SK-N-SH (cell line): ENCODE measurements at regions not wholly inside any gene's neighbourhood (a gene's known extent, or its start where the extent isn't known, plus 50 kb on each side); places are given as distances from the start of the nearest gene placed in this dataset.

ENCODE experiments used
- CTCF ChIA-PET: fragments of 300-600, 350-600 bp; formaldehyde crosslinking; extraction: SDS; loops from one replicate; lab custom pipeline; 2021; lab: Yijun Ruan, JAX
- POLR2A ChIA-PET: fragments of 350-600 bp; sonication (Branson Sonifier 250); formaldehyde crosslinking; extraction: SDS; loops from one replicate; lab custom pipeline; 2020; ENCODE audit warnings: antibody characterized with exemption, inconsistent platforms; lab: Yijun Ruan, JAX
- DNase-seq: peaks from one replicate; pipeline ENCODE4 v3.0.0; 2012
- H2AFZ ChIP-seq: fragments of 200-600 bp; sonication (generic); 2 replicates; pipeline ENCODE4 v1.8.1; 2016; ENCODE audit warnings: antibody characterized with exemption, mild to moderate bottlenecking, low read depth
- H3F3A ChIP-seq: fragments of 200-600 bp; sonication (generic); replicated peaks from 2 replicates; pipeline ENCODE3; 2016; ENCODE audit warnings: antibody characterized with exemption, mild to moderate bottlenecking; ENCODE audit not compliant: insufficient read depth
- H3K27ac ChIP-seq, 2 experiments: fragments of 200-500 bp in 1 of 2; fragments of 200-600 bp in 1 of 2; sonication (Bioruptor generic) in 1 of 2; sonication (generic), shearing (Covaris generic) in 1 of 2; 2 replicates each; pipeline versions ENCODE4 v1.5.1 to v1.6.1; 2014 to 2016; ENCODE audit warnings: low read depth in 2 of 2, inconsistent platforms in 1 of 2, low read length in 1 of 2, mild to moderate bottlenecking in 1 of 2, mixed read lengths in 1 of 2
- H3K27me3 ChIP-seq: fragments of 200-600 bp; sonication (generic), shearing (Covaris generic); 2 replicates; pipeline ENCODE4 v1.6.1; 2016; ENCODE audit warnings: mixed run types; ENCODE audit not compliant: insufficient read depth
- H3K36me3 ChIP-seq, 2 experiments: fragments of 200-500 bp in 1 of 2; fragments of 200-600 bp in 1 of 2; sonication (Bioruptor generic) in 1 of 2; sonication (generic) in 1 of 2; replicated peaks in 1 of 2; 2 replicates each; pipeline versions ENCODE3 to v1.5.1; 2014 to 2016; ENCODE audit warnings: low read length in 1 of 2, mild to moderate bottlenecking in 1 of 2; ENCODE audit not compliant: insufficient read depth in 2 of 2, control insufficient read depth in 1 of 2
- H3K4me1 ChIP-seq, 2 experiments: fragments of 200-500 bp in 1 of 2; fragments of 200-600 bp in 1 of 2; sonication (Bioruptor generic) in 1 of 2; sonication (generic), shearing (Covaris generic) in 1 of 2; 2 replicates each; pipeline versions ENCODE4 v1.5.1 to v1.6.1; 2014 to 2016; ENCODE audit warnings: low read depth in 1 of 2, low read length in 1 of 2, mixed run types in 1 of 2; ENCODE audit not compliant: insufficient read depth in 2 of 2, control insufficient read depth in 1 of 2
- H3K4me2 ChIP-seq: fragments of 200-600 bp; sonication (generic), shearing (Covaris generic); 2 replicates; pipeline ENCODE4 v1.6.1; 2017; ENCODE audit warnings: mixed run types
- H3K4me3 ChIP-seq, 2 experiments: fragments of 200-500 bp in 1 of 2; fragments of 200-600 bp in 1 of 2; sonication (Bioruptor generic) in 1 of 2; sonication (generic), shearing (Covaris generic) in 1 of 2; 2 replicates each; pipeline versions ENCODE4 v1.5.1 to v1.8.1; 2014 to 2016; ENCODE audit warnings: low read depth in 2 of 2, inconsistent platforms in 1 of 2, low read length in 1 of 2, mild to moderate bottlenecking in 1 of 2, mixed read lengths in 1 of 2, moderate library complexity in 1 of 2
- H3K79me2 ChIP-seq: fragments of 200-600 bp; sonication (generic); 2 replicates; pipeline ENCODE4 v1.8.1; 2017; ENCODE audit warnings: mild to moderate bottlenecking; ENCODE audit not compliant: insufficient read depth
- H3K9ac ChIP-seq: fragments of 200-600 bp; sonication (generic); 2 replicates; pipeline ENCODE4 v1.6.1; 2017; ENCODE audit warnings: mixed run types
- H3K9me2 ChIP-seq: fragments of 200-600 bp; sonication (generic); 2 replicates; pipeline ENCODE4 v1.6.1; 2017; ENCODE audit warnings: mixed run types
- H3K9me3 ChIP-seq: fragments of 200-600 bp; sonication (generic); 2 replicates; pipeline ENCODE4 v1.6.1; 2017; ENCODE audit warnings: mixed run types, mild to moderate bottlenecking, moderate library complexity
- H4K20me1 ChIP-seq: fragments of 200-600 bp; sonication (generic); 2 replicates; pipeline ENCODE4 v1.6.1; 2017; ENCODE audit warnings: mild to moderate bottlenecking, mixed run types; ENCODE audit not compliant: insufficient read depth
- CHD2 ChIP-seq: fragments of 150-350 bp; IDR thresholded peaks from 2 replicates; pipeline ENCODE4 v1.6.1; 2018; ENCODE audit warnings: low read length; ENCODE audit not compliant: partially characterized antibody
- ELF1 ChIP-seq: IDR thresholded peaks from 2 replicates; pipeline ENCODE4 v1.4.0; 2012
- EZH2phosphoT487 ChIP-seq: fragments of 200-600 bp; sonication (generic); IDR thresholded peaks from 2 replicates; pipeline ENCODE4 v1.6.1; 2017; ENCODE audit warnings: low read depth, mixed run types, mild to moderate bottlenecking, antibody characterized with exemption, moderate library complexity, borderline replicate concordance
- FOXM1 ChIP-seq: IDR thresholded peaks from 2 replicates; pipeline ENCODE4 v1.4.0; 2012; ENCODE audit warnings: low read depth, mild to moderate bottlenecking
- GABPA ChIP-seq: IDR thresholded peaks from 2 replicates; pipeline ENCODE4 v1.4.0; 2012; ENCODE audit warnings: low read depth, mild to moderate bottlenecking
- MEF2A ChIP-seq: IDR thresholded peaks from 2 replicates; pipeline ENCODE4 v1.4.0; 2012; ENCODE audit warnings: low read depth, borderline replicate concordance
- MXI1 ChIP-seq: IDR thresholded peaks from 2 replicates; pipeline ENCODE4 v1.6.1; 2012; ENCODE audit warnings: mild to moderate bottlenecking, low read depth, low read length, improper control_type of control experiment
- NFIC ChIP-seq: IDR thresholded peaks from 2 replicates; pipeline ENCODE4 v1.4.0; 2012; ENCODE audit warnings: borderline replicate concordance
- NRF1 ChIP-seq: IDR thresholded peaks from 2 replicates; pipeline ENCODE4 v1.6.1; 2012; ENCODE audit warnings: low read depth, mild to moderate bottlenecking, low read length
- POLR2AphosphoS5 ChIP-seq: IDR thresholded peaks from 2 replicates; pipeline ENCODE4 v1.6.1; 2012; ENCODE audit warnings: low read depth, low read length
- RAD21 ChIP-seq: IDR thresholded peaks from 2 replicates; pipeline ENCODE4 v1.6.1; 2012; ENCODE audit warnings: mild to moderate bottlenecking, low read length
- RFX5 ChIP-seq: IDR thresholded peaks from 2 replicates; pipeline ENCODE4 v1.6.1; 2012; ENCODE audit warnings: mild to moderate bottlenecking, improper control_type of control experiment, low read length
- SIN3A ChIP-seq: IDR thresholded peaks from 2 replicates; pipeline ENCODE4 v1.6.1; 2012; ENCODE audit warnings: low read depth, mild to moderate bottlenecking, low read length, moderate library complexity, borderline replicate concordance
- SMC3 ChIP-seq: IDR thresholded peaks from 2 replicates; pipeline ENCODE4 v1.6.1; 2012; ENCODE audit warnings: low read depth, low read length, improper control_type of control experiment
- TCF12 ChIP-seq: IDR thresholded peaks from 2 replicates; pipeline ENCODE4 v1.4.0; 2012
- WGBS: methylation state at CpG from one replicate; pipeline ENCODE4 v1.1.6; 2017; ENCODE audit warnings: low lambda C conversion rate; 5-methylcytosine and 5-hydroxymethylcytosine counted together
- TF ChIP-seq, protein P1 (sequence below): IDR thresholded peaks from 2 replicates; pipeline ENCODE4 v1.4.0; 2012; ENCODE audit warnings: low read depth
- TF ChIP-seq, protein P2 (sequence below): fragments of 150-350 bp; IDR thresholded peaks from 2 replicates; pipeline ENCODE4 v1.6.1; 2016; ENCODE audit warnings: mild to moderate bottlenecking, low read depth, low read length
- TF ChIP-seq, protein P3 (sequence below): IDR thresholded peaks from 2 replicates; pipeline ENCODE4 v1.4.0; 2012; ENCODE audit warnings: low read depth, borderline replicate concordance
- TF ChIP-seq, protein P4 (sequence below): IDR thresholded peaks from 2 replicates; pipeline ENCODE4 v1.6.1; 2012; ENCODE audit warnings: mild to moderate bottlenecking, low read depth, low read length, moderate library complexity

DNA sequence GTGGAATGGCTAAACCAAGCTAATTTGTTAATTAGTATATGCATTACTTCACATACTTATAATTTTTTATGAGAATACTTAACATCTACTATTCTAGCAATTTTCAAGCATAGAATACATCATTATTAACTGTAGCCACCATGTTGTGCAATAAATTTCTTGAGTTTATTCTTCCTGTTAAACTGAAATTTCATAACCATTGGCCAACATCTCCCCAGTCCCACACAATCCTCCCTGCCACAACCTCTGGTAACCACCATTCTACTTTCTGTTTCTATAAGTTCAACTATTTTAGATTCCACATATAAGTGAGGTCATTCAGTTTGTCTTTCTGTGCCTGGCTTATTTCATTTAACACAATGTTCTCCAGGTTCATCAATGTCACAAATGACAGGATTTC lies 208.5 kb downstream of the PPP4R3C start:
- TF ChIP-seq RFX5 (no peak), MEF2A (no peak), ELF1 (no peak), EZH2phosphoT487 (no peak), SIN3A (no peak), SMC3 (no peak), TCF12 (no peak), NFIC (no peak), POLR2AphosphoS5 (no peak), CHD2 (no peak), MXI1 (no peak), RAD21 (no peak), GABPA (no peak)
- TF ChIP-seq, protein P1, sequence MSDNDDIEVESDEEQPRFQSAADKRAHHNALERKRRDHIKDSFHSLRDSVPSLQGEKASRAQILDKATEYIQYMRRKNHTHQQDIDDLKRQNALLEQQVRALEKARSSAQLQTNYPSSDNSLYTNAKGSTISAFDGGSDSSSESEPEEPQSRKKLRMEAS: no peak
- TF ChIP-seq, protein P2, sequence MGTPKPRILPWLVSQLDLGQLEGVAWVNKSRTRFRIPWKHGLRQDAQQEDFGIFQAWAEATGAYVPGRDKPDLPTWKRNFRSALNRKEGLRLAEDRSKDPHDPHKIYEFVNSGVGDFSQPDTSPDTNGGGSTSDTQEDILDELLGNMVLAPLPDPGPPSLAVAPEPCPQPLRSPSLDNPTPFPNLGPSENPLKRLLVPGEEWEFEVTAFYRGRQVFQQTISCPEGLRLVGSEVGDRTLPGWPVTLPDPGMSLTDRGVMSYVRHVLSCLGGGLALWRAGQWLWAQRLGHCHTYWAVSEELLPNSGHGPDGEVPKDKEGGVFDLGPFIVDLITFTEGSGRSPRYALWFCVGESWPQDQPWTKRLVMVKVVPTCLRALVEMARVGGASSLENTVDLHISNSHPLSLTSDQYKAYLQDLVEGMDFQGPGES: no peak
- TF ChIP-seq, protein P3, sequence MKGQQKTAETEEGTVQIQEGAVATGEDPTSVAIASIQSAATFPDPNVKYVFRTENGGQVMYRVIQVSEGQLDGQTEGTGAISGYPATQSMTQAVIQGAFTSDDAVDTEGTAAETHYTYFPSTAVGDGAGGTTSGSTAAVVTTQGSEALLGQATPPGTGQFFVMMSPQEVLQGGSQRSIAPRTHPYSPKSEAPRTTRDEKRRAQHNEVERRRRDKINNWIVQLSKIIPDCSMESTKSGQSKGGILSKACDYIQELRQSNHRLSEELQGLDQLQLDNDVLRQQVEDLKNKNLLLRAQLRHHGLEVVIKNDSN: no peak
- no peak overlapping the region for H3K4me3 ChIP-seq
- ChIA-PET CTCF (no interaction called here), POLR2A (no interaction called here)
- H3K27me3 ChIP-seq: no peaks in the 10 kb centered on the region
- no peaks in the 10 kb centered on the region for H3K9me3 ChIP-seq
- no peaks in the 10 kb centered on the region for H4K20me1 ChIP-seq
- H3K4me1 ChIP-seq: no peaks in the 10 kb centered on the region
- no peaks in the 10 kb centered on the region for H3K79me2 ChIP-seq
- H3F3A ChIP-seq: no peaks in the 10 kb centered on the region
- no peak for DNase-seq
- no peak overlapping the region for H3K9ac ChIP-seq
- H2AFZ ChIP-seq: no peak overlapping the region
- no peak overlapping the region for H3K27ac ChIP-seq
- no peaks in the 10 kb centered on the region for H3K36me3 ChIP-seq
- no peaks in the 10 kb centered on the region for H3K9me2 ChIP-seq
- H3K4me2 ChIP-seq: no peak overlapping the region

DNA sequence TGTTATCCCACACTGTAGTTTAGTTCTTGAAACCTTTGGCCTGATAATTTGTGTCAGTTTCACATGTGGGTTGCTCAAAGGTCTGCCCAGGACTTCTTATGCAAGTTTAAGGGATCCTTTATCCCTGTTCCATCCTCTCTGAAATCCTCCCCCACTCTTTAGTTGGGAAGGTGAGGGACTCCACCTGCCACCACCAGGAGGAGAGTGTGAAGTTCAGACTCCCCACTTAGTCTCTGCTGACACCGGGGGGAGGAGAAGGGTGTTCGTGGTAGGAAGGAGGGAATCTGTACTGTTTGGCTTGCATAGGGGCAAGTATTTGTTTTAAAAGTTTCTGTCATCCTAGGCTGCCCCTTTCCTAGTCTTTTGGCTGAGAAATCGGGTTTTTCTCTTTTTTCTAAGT lies 211.8 kb downstream of the PPP4R3C start:
- ChIA-PET CTCF (no interaction called here), POLR2A (no interaction called here)

More for the DNA sequence above, 211.8 kb downstream of the PPP4R3C start:
- Histone ChIP-seq H3K9me2 (no peaks in the 10 kb centered on the region), H3K9me3 (no peaks in the 10 kb centered on the region), H3K4me3 (no peak overlapping the region), H3K27ac (no peak overlapping the region), H4K20me1 (no peaks in the 10 kb centered on the region), H3F3A (no peaks in the 10 kb centered on the region), H3K36me3 (no peaks in the 10 kb centered on the region), H3K27me3 (no peaks in the 10 kb centered on the region), H3K4me2 (no peak overlapping the region), H3K79me2 (no peaks in the 10 kb centered on the region), H2AFZ (no peak overlapping the region), H3K4me1 (no peaks in the 10 kb centered on the region), H3K9ac (no peak overlapping the region)
- TF ChIP-seq, protein P3: no peak
- TF ChIP-seq NRF1 (no peak), FOXM1 (no peak), SIN3A (no peak)
- TF ChIP-seq, protein P4, sequence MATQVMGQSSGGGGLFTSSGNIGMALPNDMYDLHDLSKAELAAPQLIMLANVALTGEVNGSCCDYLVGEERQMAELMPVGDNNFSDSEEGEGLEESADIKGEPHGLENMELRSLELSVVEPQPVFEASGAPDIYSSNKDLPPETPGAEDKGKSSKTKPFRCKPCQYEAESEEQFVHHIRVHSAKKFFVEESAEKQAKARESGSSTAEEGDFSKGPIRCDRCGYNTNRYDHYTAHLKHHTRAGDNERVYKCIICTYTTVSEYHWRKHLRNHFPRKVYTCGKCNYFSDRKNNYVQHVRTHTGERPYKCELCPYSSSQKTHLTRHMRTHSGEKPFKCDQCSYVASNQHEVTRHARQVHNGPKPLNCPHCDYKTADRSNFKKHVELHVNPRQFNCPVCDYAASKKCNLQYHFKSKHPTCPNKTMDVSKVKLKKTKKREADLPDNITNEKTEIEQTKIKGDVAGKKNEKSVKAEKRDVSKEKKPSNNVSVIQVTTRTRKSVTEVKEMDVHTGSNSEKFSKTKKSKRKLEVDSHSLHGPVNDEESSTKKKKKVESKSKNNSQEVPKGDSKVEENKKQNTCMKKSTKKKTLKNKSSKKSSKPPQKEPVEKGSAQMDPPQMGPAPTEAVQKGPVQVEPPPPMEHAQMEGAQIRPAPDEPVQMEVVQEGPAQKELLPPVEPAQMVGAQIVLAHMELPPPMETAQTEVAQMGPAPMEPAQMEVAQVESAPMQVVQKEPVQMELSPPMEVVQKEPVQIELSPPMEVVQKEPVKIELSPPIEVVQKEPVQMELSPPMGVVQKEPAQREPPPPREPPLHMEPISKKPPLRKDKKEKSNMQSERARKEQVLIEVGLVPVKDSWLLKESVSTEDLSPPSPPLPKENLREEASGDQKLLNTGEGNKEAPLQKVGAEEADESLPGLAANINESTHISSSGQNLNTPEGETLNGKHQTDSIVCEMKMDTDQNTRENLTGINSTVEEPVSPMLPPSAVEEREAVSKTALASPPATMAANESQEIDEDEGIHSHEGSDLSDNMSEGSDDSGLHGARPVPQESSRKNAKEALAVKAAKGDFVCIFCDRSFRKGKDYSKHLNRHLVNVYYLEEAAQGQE: no peak
- 6% methylated on average over 3 of the region's 3 CpGs for WGBS
- no peak for DNase-seq
